Neutrophil (primary cell): ENCODE measurements at regions not wholly inside any gene's neighbourhood (a gene's known extent, or its start where the extent isn't known, plus 50 kb on each side); places are given as distances from the start of the nearest gene placed in this dataset.

Source experiments
- H3K27ac ChIP-seq: fragments of 200-600 bp; sonication (generic); 2 replicates; pipeline ENCODE4 v1.5.1; 2016; ENCODE audit warnings: mild to moderate bottlenecking, moderate library complexity
- H3K27me3 ChIP-seq: fragments of 200-600 bp; sonication (generic); 2 replicates; pipeline ENCODE4 v1.6.0; 2016; ENCODE audit warnings: mild to moderate bottlenecking
- H3K36me3 ChIP-seq: fragments of 200-600 bp; sonication (generic); 2 replicates; pipeline ENCODE4 v1.5.1; 2017
- H3K4me1 ChIP-seq, 2 experiments: fragments of 200-600 bp in 1 of 2; sonication (generic) in 1 of 2; 1 replicate in 1 of 2; 2 replicates in 1 of 2; pipeline versions ENCODE4 v1.5.1 to v1.6.1; 2013 to 2016; ENCODE audit warnings: low read depth in 1 of 2, low read length in 1 of 2, mild to moderate bottlenecking in 1 of 2, moderate library complexity in 1 of 2; ENCODE audit not compliant: control insufficient read depth in 1 of 2, insufficient read depth in 1 of 2
- H3K4me3 ChIP-seq, 2 experiments: fragments of 200-600 bp in 1 of 2; sonication (generic) in 1 of 2; 1 replicate in 1 of 2; 2 replicates in 1 of 2; pipeline ENCODE4 v1.5.1; 2013 to 2016; ENCODE audit warnings: low read depth in 1 of 2, low read length in 1 of 2, mild to moderate bottlenecking in 1 of 2, moderate library complexity in 1 of 2
- H3K9me3 ChIP-seq: fragments of 200-600 bp; sonication (generic); 2 replicates; pipeline ENCODE4 v1.5.1; 2016
- CTCF ChIP-seq: fragments of 200-600 bp; sonication (generic); IDR thresholded peaks from 2 replicates; pipeline ENCODE4 v1.5.1; 2016; ENCODE audit warnings: antibody characterized with exemption

GRCh38 chr9:78893774-78894401 lies 597.0 kb downstream of the PSAT1 start:
- TF ChIP-seq CTCF, result no peak
- Histone ChIP-seq H3K4me1 (no peaks in the 10 kb centered on the region), H3K36me3 (no peaks in the 10 kb centered on the region), H3K27ac (no peak overlapping the region), H3K9me3 (peaks cover 3% of the 10 kb centered on the region), H3K4me3 (no peak overlapping the region), H3K27me3 (no peaks in the 10 kb centered on the region)

- Histone ChIP-seq H3K4me1 (no peaks in the 10 kb centered on the region), H3K4me3 (no peak overlapping the region), H3K27ac (no peak overlapping the region), H3K9me3 (peaks cover 3% of the 10 kb centered on the region), H3K36me3 (no peaks in the 10 kb centered on the region), H3K27me3 (no peaks in the 10 kb centered on the region)
- TF ChIP-seq CTCF, result no peak
Measured at GRCh38 chr9:78896479-78896878, 599.6 kb downstream of the PSAT1 start.

- Histone ChIP-seq H3K9me3 (peaks cover 3% of the 10 kb centered on the region), H3K4me3 (no peak overlapping the region), H3K27ac (no peak overlapping the region), H3K4me1 (no peaks in the 10 kb centered on the region), H3K27me3 (no peaks in the 10 kb centered on the region), H3K36me3 (no peaks in the 10 kb centered on the region)
- TF ChIP-seq CTCF, result no peak
Measured at GRCh38 chr9:78898234-78898633, 601.3 kb downstream of the PSAT1 start.

GRCh38 chr9:78899006-78899405 lies 602.1 kb downstream of the PSAT1 start:
- Histone ChIP-seq H3K36me3 (no peaks in the 10 kb centered on the region), H3K4me1 (no peaks in the 10 kb centered on the region), H3K27me3 (no peaks in the 10 kb centered on the region), H3K9me3 (peaks cover 3% of the 10 kb centered on the region), H3K4me3 (no peak overlapping the region), H3K27ac (no peak overlapping the region)
- TF ChIP-seq CTCF, result no peak

GRCh38 chr9:78900500-78900899 lies 603.6 kb downstream of the PSAT1 start:
- Histone ChIP-seq H3K36me3 (no peaks in the 10 kb centered on the region), H3K4me1 (no peaks in the 10 kb centered on the region), H3K27me3 (no peaks in the 10 kb centered on the region), H3K27ac (no peak overlapping the region), H3K4me3 (no peak overlapping the region), H3K9me3 (no peaks in the 10 kb centered on the region)
- TF ChIP-seq CTCF, result no peak

- Histone ChIP-seq H3K4me3 (no peak overlapping the region), H3K36me3 (no peaks in the 10 kb centered on the region), H3K4me1 (no peaks in the 10 kb centered on the region), H3K27ac (no peak overlapping the region), H3K27me3 (no peaks in the 10 kb centered on the region), H3K9me3 (peaks cover 3% of the 10 kb centered on the region)
- no peak for TF ChIP-seq CTCF
Measured at GRCh38 chr9:78902051-78902450, 605.1 kb downstream of the PSAT1 start.
